Natural killer cell (primary cell): ENCODE measurements at regions not wholly inside any gene's neighbourhood (a gene's known extent, or its start where the extent isn't known, plus 50 kb on each side); places are given as distances from the start of the nearest gene placed in this dataset.

Experiments
- ATAC-seq, 3 donors: fragments of 150-1000 bp in 2 of 3; fragments of 200-7000 bp in 1 of 3; cut with Tn5 transposase; 1 replicate in 1 of 3; 2 replicates in 2 of 3; pipeline ENCODE4 v1.10.0; 2021; ENCODE audit warnings: mild to moderate bottlenecking in 2 of 3, moderate library complexity in 2 of 3
- DNase-seq, 2 donors: peaks; one replicate each; pipeline versions ENCODE4 v3.0.0 to v3.0.0-alpha.2; 2013 to 2021; ENCODE audit warnings: mixed read lengths in 1 of 2
- H3K27ac ChIP-seq: one replicate; pipeline ENCODE4 v1.5.1; 2013; ENCODE audit warnings: mild to moderate bottlenecking, low read length
- H3K27me3 ChIP-seq: one replicate; pipeline ENCODE4 v1.6.1; 2013; ENCODE audit warnings: low read length; ENCODE audit not compliant: control insufficient read depth, insufficient read depth
- H3K36me3 ChIP-seq: one replicate; pipeline ENCODE4 v1.6.1; 2013; ENCODE audit warnings: low read length; ENCODE audit not compliant: control insufficient read depth, insufficient read depth
- H3K4me1 ChIP-seq: one replicate; pipeline ENCODE4 v1.6.1; 2013; ENCODE audit warnings: low read length; ENCODE audit not compliant: control insufficient read depth, insufficient read depth
- H3K4me3 ChIP-seq: one replicate; pipeline ENCODE4 v1.5.1; 2013; ENCODE audit warnings: low read length
- H3K9me3 ChIP-seq: one replicate; pipeline ENCODE4 v1.6.1; 2013; ENCODE audit warnings: low read length; ENCODE audit not compliant: control insufficient read depth, insufficient read depth
- H3K27ac Mint-ChIP-seq, 2 donors: one replicate each; pipeline ENCODE4 v1.8.0; 2022; ENCODE audit warnings: mild to moderate bottlenecking in 2 of 2, mixed read lengths in 2 of 2, moderate library complexity in 1 of 2
- H3K27me3 Mint-ChIP-seq, 2 donors: one replicate each; pipeline ENCODE4 v1.8.0; 2022; ENCODE audit warnings: low read depth in 2 of 2, mixed read lengths in 2 of 2
- H3K36me3 Mint-ChIP-seq: one replicate; pipeline ENCODE4 v1.8.0; 2022; ENCODE audit warnings: mixed read lengths
- H3K4me1 Mint-ChIP-seq, 2 donors: one replicate each; pipeline ENCODE4 v1.8.0; 2022; ENCODE audit warnings: mixed read lengths in 2 of 2
- H3K4me3 Mint-ChIP-seq: one replicate; pipeline ENCODE4 v1.8.0; 2022; ENCODE audit warnings: mild to moderate bottlenecking, moderate library complexity, mixed read lengths
- H3K9me3 Mint-ChIP-seq, 2 donors: one replicate each; pipeline ENCODE4 v1.8.0; 2022; ENCODE audit warnings: mixed read lengths in 2 of 2
- CTCF ChIP-seq: fragments of 200-600 bp; IDR thresholded peaks from one replicate; pipeline ENCODE4 v1.8.0; 2022; ENCODE audit warnings: antibody characterized with exemption
- WGBS: methylation state at CpG from one replicate; pipeline ENCODE4 v1.1.7; 2013; ENCODE audit warnings: missing lambda C conversion rate; ENCODE audit not compliant: insufficient coverage; 5-methylcytosine and 5-hydroxymethylcytosine counted together
- intact Hi-C: fragments of 100-400 bp; cut with micrococcal nuclease; formaldehyde crosslinking; loops from one replicate; pipeline ENCODE4 v1.14.2; 2022

DNA sequence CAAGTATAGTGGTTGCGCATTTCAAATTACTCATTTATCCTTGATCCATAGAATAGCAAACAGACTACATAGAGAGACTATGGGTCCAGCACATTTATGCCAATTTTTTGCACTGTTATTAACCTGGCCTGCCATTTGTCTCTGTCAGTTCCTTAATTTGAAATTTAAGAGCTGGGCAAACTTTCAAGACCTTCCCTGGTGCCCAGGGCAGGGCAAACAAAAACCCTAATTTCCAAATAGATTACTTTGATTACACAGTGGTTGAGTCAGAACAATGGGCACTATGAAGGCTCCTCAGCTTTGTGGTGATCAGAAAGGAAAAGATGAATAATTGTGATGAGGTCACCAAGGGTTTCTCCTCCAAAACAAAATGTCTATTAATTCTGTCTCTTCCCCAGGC, 80.6 kb downstream of the TNFSF18 start:
- no peak overlapping the region for H3K27ac ChIP-seq
- no peaks in the 10 kb centered on the region for H3K27me3 ChIP-seq
- Mint-ChIP-seq H3K4me3 (no peak overlapping the region), H3K27me3 (no peaks in the 10 kb centered on the region), H3K9me3 (no peaks in the 10 kb centered on the region), H3K4me1 (no peaks in the 10 kb centered on the region), H3K27ac (no peak overlapping the region), H3K36me3 (no peaks in the 10 kb centered on the region)
- H3K4me3 ChIP-seq, result no peak overlapping the region
- TF ChIP-seq CTCF, result no peak
- H3K36me3 ChIP-seq, result no peaks in the 10 kb centered on the region
- no peaks in the 10 kb centered on the region for H3K4me1 ChIP-seq
- intact Hi-C loops, result no loop called here
- ATAC-seq, result no peak
- H3K9me3 ChIP-seq, result no peaks in the 10 kb centered on the region
- no peak for DNase-seq
- WGBS, result 100% methylated on average over 1 of the region's 1 CpG

DNA sequence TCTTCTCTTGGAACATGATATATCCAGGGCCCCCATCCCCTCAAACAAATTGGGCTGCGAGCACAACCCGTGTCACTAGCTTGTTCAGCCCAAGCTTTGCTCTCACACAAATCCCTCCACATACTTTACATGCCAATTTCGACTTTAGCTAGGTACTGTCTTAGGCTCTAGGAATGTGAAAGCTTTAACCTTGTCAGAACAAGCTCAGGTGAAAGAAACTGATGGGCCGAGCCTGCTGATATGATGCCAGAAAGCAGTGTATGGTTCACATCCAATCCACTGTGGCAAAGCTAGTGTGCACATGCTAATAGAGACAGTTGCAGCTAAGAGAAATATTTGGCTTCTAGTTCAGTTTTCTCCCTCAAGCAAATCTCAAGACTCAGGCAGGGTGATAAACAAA, 79.5 kb downstream of the TNFSF18 start:
- no peaks in the 10 kb centered on the region for H3K36me3 Mint-ChIP-seq
- Histone ChIP-seq H3K36me3 (no peaks in the 10 kb centered on the region), H3K27ac (no peak overlapping the region), H3K4me1 (no peaks in the 10 kb centered on the region), H3K27me3 (no peaks in the 10 kb centered on the region), H3K9me3 (no peaks in the 10 kb centered on the region), H3K4me3 (no peak overlapping the region)
- TF ChIP-seq CTCF, result no peak
- ATAC-seq (no peak), DNase-seq (no peak)
- WGBS, result 89% methylated on average over 4 of the region's 4 CpGs
- H3K4me1 Mint-ChIP-seq, result no peaks in the 10 kb centered on the region
- H3K27me3 Mint-ChIP-seq, result no peaks in the 10 kb centered on the region
- no peak overlapping the region for H3K4me3 Mint-ChIP-seq
- H3K27ac Mint-ChIP-seq, result no peak overlapping the region
- intact Hi-C loops, result no loop called here
- no peaks in the 10 kb centered on the region for H3K9me3 Mint-ChIP-seq

GRCh38 chr1:172972258-172972657, 78.5 kb downstream of the TNFSF18 start:
- peak overlapping the region in 1 of 2 donors; percentile 0 for H3K27ac Mint-ChIP-seq
- ATAC-seq, result no peak

More at GRCh38 chr1:172972258-172972657, 78.5 kb downstream of the TNFSF18 start:
- no peak for DNase-seq
- intact Hi-C loops, result no loop called here
- no peaks in the 10 kb centered on the region for H3K4me1 ChIP-seq
- Mint-ChIP-seq H3K4me3 (no peak overlapping the region), H3K4me1 (no peaks in the 10 kb centered on the region), H3K36me3 (no peaks in the 10 kb centered on the region), H3K27me3 (no peaks in the 10 kb centered on the region), H3K9me3 (no peaks in the 10 kb centered on the region)
- H3K36me3 ChIP-seq, result no peaks in the 10 kb centered on the region
- no peak for TF ChIP-seq CTCF
- no peak overlapping the region for H3K4me3 ChIP-seq
- 85% methylated on average over 2 of the region's 2 CpGs for WGBS
- H3K27me3 ChIP-seq, result no peaks in the 10 kb centered on the region
- H3K9me3 ChIP-seq, result no peaks in the 10 kb centered on the region
- no peak overlapping the region for H3K27ac ChIP-seq
